HEK293T (cell line): ENCODE measurements at regions not wholly inside any gene's neighbourhood (a gene's known extent, or its start where the extent isn't known, plus 50 kb on each side); places are given as distances from the start of the nearest gene placed in this dataset.

Source experiments
- CTCF ChIA-PET: fragments of 350-600 bp; formaldehyde crosslinking; extraction: SDS; loops from one replicate; lab custom pipeline; 2021; ENCODE audit warnings: antibody characterized with exemption, inconsistent platforms; lab: Yijun Ruan, JAX
- POLR2A ChIA-PET: fragments of 350-600 bp; formaldehyde crosslinking; extraction: SDS; loops from one replicate; lab custom pipeline; 2020; ENCODE audit warnings: antibody characterized with exemption, inconsistent platforms; lab: Yijun Ruan, JAX
- DNase-seq: peaks from one replicate; pipeline ENCODE4 v3.0.0; 2012; ENCODE audit warnings: mixed read lengths; ENCODE audit errors: extremely low spot score
- ARNT ChIP-seq: fragments of 450-650 bp; IDR thresholded peaks from 2 replicates; pipeline ENCODE4 v1.6.1; 2017; ENCODE audit warnings: mild to moderate bottlenecking
- BHLHE40 ChIP-seq: fragments of 450-650 bp; IDR thresholded peaks from 2 replicates; pipeline ENCODE4 v1.6.1; 2016; ENCODE audit warnings: mild to moderate bottlenecking, moderate library complexity, borderline replicate concordance
- CTBP1 ChIP-seq: fragments of 450-650 bp; IDR thresholded peaks from 2 replicates; pipeline ENCODE4 v1.6.1; 2016; ENCODE audit warnings: borderline replicate concordance
- ELF4 ChIP-seq: fragments of 450-650 bp; IDR thresholded peaks from 2 replicates; pipeline ENCODE4 v1.6.1; 2017; ENCODE audit warnings: antibody characterized with exemption
- FOXA1 ChIP-seq: fragments of 450-650 bp; IDR thresholded peaks from 2 replicates; pipeline ENCODE4 v1.6.1; 2016; ENCODE audit warnings: mild to moderate bottlenecking
- FOXK2 ChIP-seq: fragments of 450-650 bp; IDR thresholded peaks from 2 replicates; pipeline ENCODE4 v1.6.1; 2016; ENCODE audit warnings: mild to moderate bottlenecking
- FOXM1 ChIP-seq: fragments of 450-650 bp; IDR thresholded peaks from 2 replicates; pipeline ENCODE4 v1.6.1; 2017; ENCODE audit warnings: mild to moderate bottlenecking, borderline replicate concordance
- HDGF ChIP-seq: fragments of 450-650 bp; IDR thresholded peaks from 2 replicates; pipeline ENCODE4 v1.6.1; 2017; ENCODE audit warnings: antibody characterized with exemption, borderline replicate concordance
- L3MBTL2 ChIP-seq: fragments of 450-650 bp; conservative IDR thresholded peaks from 2 replicates; pipeline ENCODE4 v1.6.1; 2016; ENCODE audit warnings: mild to moderate bottlenecking
- LEF1 ChIP-seq: fragments of 450-650 bp; IDR thresholded peaks from 2 replicates; pipeline ENCODE4 v1.6.1; 2017; ENCODE audit warnings: mild to moderate bottlenecking, borderline replicate concordance
- NFRKB ChIP-seq: fragments of 450-650 bp; IDR thresholded peaks from 2 replicates; pipeline ENCODE4 v1.6.1; 2016; ENCODE audit warnings: mild to moderate bottlenecking, moderate library complexity
- SP1 ChIP-seq: fragments of 450-650 bp; IDR thresholded peaks from 2 replicates; pipeline ENCODE4 v1.6.1; 2017
- SUZ12 ChIP-seq: fragments of 450-650 bp; IDR thresholded peaks from 2 replicates; pipeline ENCODE4 v1.6.1; 2016; ENCODE audit warnings: mild to moderate bottlenecking
- TARDBP ChIP-seq: fragments of 450-650 bp; IDR thresholded peaks from 2 replicates; pipeline ENCODE4 v1.6.1; 2016
- ZNF384 ChIP-seq: fragments of 450-650 bp; IDR thresholded peaks from 2 replicates; pipeline ENCODE4 v1.6.1; 2016
- TF ChIP-seq, protein P1 (sequence below): fragments of 450-650 bp; IDR thresholded peaks from 2 replicates; pipeline ENCODE4 v1.6.1; 2016

DNA sequence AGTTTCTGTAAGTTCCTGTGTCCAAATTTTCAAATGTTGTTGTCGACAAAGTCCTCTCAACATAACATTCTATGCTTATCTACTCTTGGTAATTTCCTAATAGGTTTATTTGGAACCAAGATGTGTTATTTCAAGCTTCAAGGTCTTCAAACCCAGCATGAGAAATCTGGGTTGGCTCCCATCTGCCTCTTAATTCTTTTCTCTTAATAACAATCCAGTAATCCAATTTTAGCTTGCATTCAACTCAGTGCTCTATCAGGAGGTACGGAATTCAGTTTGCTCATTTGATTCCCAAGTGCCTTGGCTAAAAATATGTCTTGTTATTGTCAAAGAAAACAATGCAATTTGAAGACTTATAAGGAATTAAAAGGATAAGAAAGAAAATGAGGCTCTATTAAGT is 235.5 kb upstream of the MID1 start:
- ChIA-PET CTCF (no interaction called here), POLR2A (no interaction called here)

DNA sequence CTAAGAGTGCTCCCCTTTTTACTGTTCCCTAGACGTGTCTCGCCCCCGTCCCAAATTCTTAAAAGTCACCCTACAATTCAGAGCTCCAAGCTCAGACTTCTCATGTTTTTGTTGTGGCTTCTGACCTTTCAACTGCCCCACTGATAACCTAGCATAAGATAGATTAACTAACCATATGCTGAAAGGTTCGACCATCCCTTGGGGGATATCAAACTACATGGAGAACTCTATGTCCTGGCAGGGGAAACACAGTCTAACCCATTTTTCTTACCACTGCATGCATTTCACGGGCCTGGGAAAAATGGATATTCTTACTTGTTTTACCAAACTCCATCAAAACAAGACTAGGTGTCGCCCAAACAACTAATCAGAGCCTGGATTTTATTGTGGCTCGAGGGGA is 236.4 kb upstream of the MID1 start:
- ChIA-PET POLR2A (no interaction called here), CTCF (no interaction called here)
- no peak for TF ChIP-seq SUZ12
- TF ChIP-seq FOXM1, result no peak
- no peak for TF ChIP-seq NFRKB
- no peak for DNase-seq

More for the DNA sequence above, 235.5 kb upstream of the MID1 start:
- no peak for DNase-seq
- no peak for TF ChIP-seq LEF1

DNA sequence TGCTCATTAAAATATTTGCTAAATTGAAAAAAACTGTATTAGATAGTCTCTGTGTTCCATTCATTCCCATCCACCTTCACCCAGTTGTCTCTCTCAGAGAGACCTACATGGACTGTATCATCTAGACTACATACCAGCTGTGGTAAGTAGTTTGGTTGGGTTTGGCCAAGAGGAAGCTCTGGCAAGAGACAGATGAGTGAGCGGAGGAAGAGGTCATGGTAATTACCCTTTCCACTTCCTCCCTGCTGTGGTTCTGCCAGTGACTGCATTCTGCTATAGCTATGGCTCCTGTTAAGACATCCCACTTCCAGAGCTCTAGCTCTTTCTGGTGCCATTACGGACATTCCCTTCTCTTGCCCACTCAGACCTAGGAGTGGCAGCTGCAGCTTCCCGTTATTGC is 239.0 kb upstream of the MID1 start:
- CTCF ChIA-PET, result no interaction called here
- TF ChIP-seq, protein P1, sequence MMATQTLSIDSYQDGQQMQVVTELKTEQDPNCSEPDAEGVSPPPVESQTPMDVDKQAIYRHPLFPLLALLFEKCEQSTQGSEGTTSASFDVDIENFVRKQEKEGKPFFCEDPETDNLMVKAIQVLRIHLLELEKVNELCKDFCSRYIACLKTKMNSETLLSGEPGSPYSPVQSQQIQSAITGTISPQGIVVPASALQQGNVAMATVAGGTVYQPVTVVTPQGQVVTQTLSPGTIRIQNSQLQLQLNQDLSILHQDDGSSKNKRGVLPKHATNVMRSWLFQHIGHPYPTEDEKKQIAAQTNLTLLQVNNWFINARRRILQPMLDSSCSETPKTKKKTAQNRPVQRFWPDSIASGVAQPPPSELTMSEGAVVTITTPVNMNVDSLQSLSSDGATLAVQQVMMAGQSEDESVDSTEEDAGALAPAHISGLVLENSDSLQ, result no peak
- no peak for TF ChIP-seq ELF4
- TF ChIP-seq FOXA1, result no peak
- no peak for TF ChIP-seq ZNF384
- TF ChIP-seq SUZ12, result no peak
- TF ChIP-seq FOXM1, result no peak
- no peak for TF ChIP-seq TARDBP
- TF ChIP-seq FOXK2, result no peak
- no peak for TF ChIP-seq SP1
- DNase-seq, result no peak
- POLR2A ChIA-PET, result no interaction called here

DNA sequence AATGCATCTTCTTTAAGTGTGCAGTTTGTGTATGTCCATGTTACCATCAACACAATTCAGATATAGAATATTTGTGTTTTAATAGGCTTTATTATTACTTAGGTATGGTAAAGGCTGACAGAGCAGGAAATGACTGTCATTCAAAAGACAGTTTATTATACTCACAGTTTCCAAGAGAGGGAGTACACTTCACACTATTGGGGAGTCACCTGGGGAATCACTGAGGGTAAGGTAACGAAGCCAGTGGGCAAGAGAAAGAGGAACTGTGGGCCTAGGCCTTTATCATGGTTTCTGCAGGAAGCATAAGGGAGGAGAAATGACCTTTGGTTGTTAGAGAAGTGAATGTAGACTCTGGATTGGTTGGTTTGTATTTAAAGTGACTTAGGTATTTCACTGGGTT is 235.1 kb upstream of the HCCS start:
- POLR2A ChIA-PET, result no interaction called here
- no peak for TF ChIP-seq FOXM1
- TF ChIP-seq FOXK2, result no peak
- no peak for TF ChIP-seq NFRKB
- no peak for TF ChIP-seq CTBP1
- TF ChIP-seq SUZ12, result no peak
- no peak for TF ChIP-seq ZNF384
- TF ChIP-seq TARDBP, result no peak
- TF ChIP-seq SP1, result no peak
- TF ChIP-seq LEF1, result no peak
- CTCF ChIA-PET, result no interaction called here
- no peak for DNase-seq

DNA sequence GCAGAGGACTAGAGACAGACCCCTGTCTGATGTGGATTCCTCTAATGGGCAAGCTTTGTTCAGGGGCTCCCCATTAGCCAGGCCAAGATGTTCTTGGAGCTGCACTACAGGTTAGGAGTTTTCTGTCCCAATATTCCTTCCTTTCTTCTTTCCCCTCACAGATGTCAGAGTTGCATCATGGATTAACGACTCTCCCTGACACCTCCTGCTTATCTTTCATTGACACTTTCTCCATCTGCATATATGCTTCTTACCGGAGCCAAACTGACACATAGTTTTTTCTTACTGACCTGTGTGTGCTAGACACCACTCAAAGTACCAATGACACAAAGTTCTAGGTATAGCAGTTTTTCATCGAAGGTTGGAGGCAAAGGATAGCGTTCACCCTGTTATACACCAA is 228.6 kb upstream of the HCCS start:
- DNase-seq, result no peak
- ChIA-PET POLR2A (no interaction called here), CTCF (no interaction called here)
- TF ChIP-seq NFRKB (no peak), LEF1 (no peak), FOXA1 (no peak), ZNF384 (no peak), HDGF (no peak), ELF4 (no peak), L3MBTL2 (no peak), BHLHE40 (no peak), ARNT (no peak), TARDBP (no peak), CTBP1 (no peak), SP1 (no peak), FOXM1 (no peak), FOXK2 (no peak), SUZ12 (no peak)
- TF ChIP-seq, protein P1, result no peak

DNA sequence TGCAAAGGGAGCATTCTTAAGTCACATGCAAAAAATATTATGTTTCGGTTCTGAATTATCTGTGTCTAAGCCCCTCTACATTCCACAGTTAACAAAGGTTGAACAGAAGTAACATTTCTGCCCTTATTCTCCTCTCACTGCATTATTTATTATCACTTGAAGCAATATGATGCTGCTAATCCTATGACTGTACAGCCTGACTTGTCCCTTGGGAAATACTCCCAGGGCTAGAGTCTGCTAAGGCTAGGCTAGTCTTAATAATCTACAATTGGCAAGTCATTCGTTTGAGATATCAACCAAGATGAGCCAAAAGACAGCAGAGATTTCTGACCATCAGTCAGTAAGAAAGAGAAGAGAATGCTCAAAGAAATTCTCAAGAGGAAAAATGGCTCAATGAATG is 226.9 kb upstream of the HCCS start:
- no peak for DNase-seq
- ChIA-PET CTCF (no interaction called here), POLR2A (no interaction called here)
- no peak for TF ChIP-seq TARDBP
- TF ChIP-seq FOXA1, result no peak
- TF ChIP-seq NFRKB, result no peak
- no peak for TF ChIP-seq ZNF384
- no peak for TF ChIP-seq ARNT
- no peak for TF ChIP-seq CTBP1
- no peak for TF ChIP-seq L3MBTL2

DNA sequence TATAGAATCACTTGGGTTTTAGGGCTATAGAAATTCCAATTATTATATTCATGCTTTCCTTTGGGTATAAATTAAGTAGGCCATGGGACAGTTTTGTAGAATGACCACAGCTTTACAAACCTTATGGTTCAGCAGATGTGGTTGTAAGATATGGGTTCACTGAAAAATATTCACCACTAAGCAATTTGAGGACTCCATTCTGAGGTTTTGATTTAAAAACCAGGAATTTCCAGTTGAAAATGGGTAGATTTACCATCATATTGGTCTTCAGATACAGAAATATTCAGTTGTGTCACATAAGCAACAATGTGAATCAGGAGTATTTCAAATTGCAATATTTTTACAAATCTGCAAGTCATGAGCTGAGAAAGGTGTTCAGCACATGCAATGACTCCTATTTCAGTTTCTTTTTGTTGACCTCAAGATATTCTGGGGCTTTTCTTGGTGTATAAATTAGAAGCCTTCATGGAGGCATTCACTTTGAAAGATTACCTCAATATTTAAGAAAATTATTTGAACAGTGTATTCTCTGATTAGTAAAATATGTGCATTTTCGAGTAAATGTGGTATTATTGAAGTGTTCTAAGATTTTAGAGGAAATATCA is 218.4 kb upstream of the HCCS start:
- ChIA-PET POLR2A (no interaction called here), CTCF (no interaction called here)
- no peak for TF ChIP-seq SUZ12
- TF ChIP-seq L3MBTL2, result no peak
- no peak for TF ChIP-seq FOXM1
- TF ChIP-seq FOXK2, result no peak
- no peak for TF ChIP-seq SP1
- no peak for TF ChIP-seq CTBP1
- no peak for TF ChIP-seq TARDBP
- no peak for TF ChIP-seq NFRKB
- no peak for DNase-seq

DNA sequence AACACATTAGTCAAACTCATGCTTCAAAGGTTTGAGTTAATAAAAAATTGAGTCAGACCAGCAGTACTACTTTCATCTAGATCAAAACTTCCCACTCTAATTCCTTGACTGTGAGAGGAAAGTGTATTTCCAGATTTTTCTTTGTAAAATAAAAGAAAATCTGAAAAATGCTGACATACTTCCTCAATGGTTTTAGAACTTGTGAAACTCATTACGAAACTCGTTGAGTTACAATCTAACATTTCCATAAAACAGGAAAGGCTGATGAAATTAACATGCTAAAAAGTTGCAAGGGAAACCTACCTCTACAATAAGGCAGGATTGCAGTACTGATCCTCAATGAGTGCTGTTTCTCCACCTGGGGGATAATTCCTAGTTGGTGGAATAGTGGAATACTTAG is 217.8 kb upstream of the HCCS start:
- CTCF ChIA-PET, result no interaction called here
- POLR2A ChIA-PET, result no interaction called here

More for the DNA sequence above, 217.8 kb upstream of the HCCS start:
- DNase-seq, result no peak
- TF ChIP-seq SUZ12 (no peak), ARNT (no peak), CTBP1 (no peak), SP1 (no peak)
- TF ChIP-seq, protein P1, result no peak
